Skeletal muscle satellite cell (primary cell): ENCODE measurements at regions not wholly inside any gene's neighbourhood (a gene's known extent, or its start where the extent isn't known, plus 50 kb on each side); places are given as distances from the start of the nearest gene placed in this dataset.
A peak's percentile ranks its signal among the peaks of the same experiment; 100 is the strongest.
"Not testable (repeated sequence)": the region's sequence is repeated elsewhere in the genome, so short reads cannot be mapped to it uniquely, and the experiment has no call there.

Experiments used
- H3K27me3 ChIP-seq: 2 replicates; pipeline ENCODE4 v1.7.0; 2013; ENCODE audit warnings: low read length; ENCODE audit not compliant: control insufficient read depth, insufficient read depth
- H3K36me3 ChIP-seq: 2 replicates; pipeline ENCODE4 v1.7.0; 2013; ENCODE audit warnings: mild to moderate bottlenecking, control low read depth, low read length; ENCODE audit not compliant: insufficient read depth
- H3K4me1 ChIP-seq: 2 replicates; pipeline ENCODE4 v1.7.0; 2013; ENCODE audit warnings: low read length; ENCODE audit not compliant: control insufficient read depth, insufficient read depth
- H3K4me2 ChIP-seq: 2 replicates; pipeline ENCODE4 v1.7.0; 2013; ENCODE audit warnings: mild to moderate bottlenecking, low read length
- H3K4me3 ChIP-seq: 2 replicates; pipeline ENCODE4 v1.7.0; 2013; ENCODE audit warnings: low read length
- H3K9ac ChIP-seq: 2 replicates; pipeline ENCODE4 v1.7.0; 2013; ENCODE audit warnings: mild to moderate bottlenecking, low read depth, low read length, moderate library complexity
- H3K9me3 ChIP-seq: replicated peaks from 2 replicates; pipeline ENCODE4 v1.7.0; 2013; ENCODE audit warnings: mild to moderate bottlenecking, control low read depth, low read length

- peaks cover 18% of the 10 kb centered on the region for H3K27me3 ChIP-seq
- H3K36me3 ChIP-seq = no peaks in the 10 kb centered on the region
- no peak overlapping the region for H3K4me3 ChIP-seq
- peaks cover 8% of the 10 kb centered on the region for H3K4me1 ChIP-seq
- H3K9me3 ChIP-seq = peaks cover 3% of the 10 kb centered on the region
- no peak overlapping the region for H3K4me2 ChIP-seq
- H3K9ac ChIP-seq = no peak overlapping the region
Observed at GRCh38 chr9:124084087-124084486, 72.5 kb downstream of the LHX2 start.

GRCh38 chr9:124087226-124087625 is 75.7 kb downstream of the LHX2 start:
- Histone ChIP-seq H3K27me3 (peaks cover 21% of the 10 kb centered on the region), H3K4me3 (no peak overlapping the region), H3K4me1 (no peaks in the 10 kb centered on the region), H3K4me2 (no peak overlapping the region), H3K9ac (no peak overlapping the region), H3K9me3 (peaks cover 3% of the 10 kb centered on the region), H3K36me3 (no peaks in the 10 kb centered on the region)

- Histone ChIP-seq H3K9me3 (peaks cover 3% of the 10 kb centered on the region), H3K4me3 (no peak overlapping the region), H3K27me3 (peaks cover 21% of the 10 kb centered on the region), H3K9ac (no peak overlapping the region), H3K4me2 (peak overlapping the region; percentile 43), H3K4me1 (no peaks in the 10 kb centered on the region), H3K36me3 (no peaks in the 10 kb centered on the region)
Observed at GRCh38 chr9:124088476-124088837, 76.9 kb downstream of the LHX2 start.

- H3K4me2 ChIP-seq, H3K9ac ChIP-seq, H3K36me3 ChIP-seq, H3K4me1 ChIP-seq, H3K4me3 ChIP-seq, H3K9me3 ChIP-seq: not testable (repeated sequence)
- peaks cover 25% of the 10 kb centered on the region for H3K27me3 ChIP-seq
Observed at GRCh38 chr9:124089631-124090488, 78.3 kb downstream of the LHX2 start.

GRCh38 chr9:124098141-124098905 is 86.8 kb downstream of the LHX2 start:
- no peak overlapping the region for H3K4me3 ChIP-seq
- H3K4me1 ChIP-seq = no peaks in the 10 kb centered on the region
- peaks cover 62% of the 10 kb centered on the region for H3K27me3 ChIP-seq

GRCh38 chr9:124099860-124100259 is 88.3 kb downstream of the LHX2 start:
- no peak overlapping the region for H3K9ac ChIP-seq
- H3K4me1 ChIP-seq = no peaks in the 10 kb centered on the region
- H3K9me3 ChIP-seq = no peaks in the 10 kb centered on the region
- H3K27me3 ChIP-seq = peaks cover 54% of the 10 kb centered on the region
- no peak overlapping the region for H3K4me2 ChIP-seq
- H3K4me3 ChIP-seq = no peak overlapping the region
- H3K36me3 ChIP-seq = no peaks in the 10 kb centered on the region

More at GRCh38 chr9:124098141-124098905, 86.8 kb downstream of the LHX2 start:
- no peaks in the 10 kb centered on the region for H3K9me3 ChIP-seq
- no peak overlapping the region for H3K9ac ChIP-seq
- no peak overlapping the region for H3K4me2 ChIP-seq
- H3K36me3 ChIP-seq = no peaks in the 10 kb centered on the region

GRCh38 chr9:124101215-124101968 is 89.8 kb downstream of the LHX2 start:
- Histone ChIP-seq H3K27me3 (peaks cover 53% of the 10 kb centered on the region), H3K4me2 (no peak overlapping the region), H3K4me3 (no peak overlapping the region), H3K9me3 (no peaks in the 10 kb centered on the region), H3K9ac (no peak overlapping the region), H3K4me1 (no peaks in the 10 kb centered on the region), H3K36me3 (no peaks in the 10 kb centered on the region)

- Histone ChIP-seq H3K9ac (no peak overlapping the region), H3K27me3 (peaks cover 57% of the 10 kb centered on the region), H3K4me3 (no peak overlapping the region), H3K4me2 (no peak overlapping the region), H3K4me1 (no peaks in the 10 kb centered on the region), H3K36me3 (no peaks in the 10 kb centered on the region), H3K9me3 (no peaks in the 10 kb centered on the region)
Observed at GRCh38 chr9:124101969-124102345, 90.4 kb downstream of the LHX2 start.

- Histone ChIP-seq H3K4me2 (no peak overlapping the region), H3K9ac (no peak overlapping the region), H3K36me3 (no peaks in the 10 kb centered on the region), H3K9me3 (no peaks in the 10 kb centered on the region), H3K4me1 (no peaks in the 10 kb centered on the region), H3K4me3 (no peak overlapping the region), H3K27me3 (peaks cover 55% of the 10 kb centered on the region)
Observed at GRCh38 chr9:124102363-124102762, 90.8 kb downstream of the LHX2 start.

- H3K9ac ChIP-seq = no peak overlapping the region
- H3K4me3 ChIP-seq = no peak overlapping the region
- H3K4me2 ChIP-seq = no peak overlapping the region
- no peaks in the 10 kb centered on the region for H3K36me3 ChIP-seq
- peaks cover 52% of the 10 kb centered on the region for H3K27me3 ChIP-seq
- no peaks in the 10 kb centered on the region for H3K9me3 ChIP-seq
- no peaks in the 10 kb centered on the region for H3K4me1 ChIP-seq
Observed at GRCh38 chr9:124105266-124105665, 93.7 kb downstream of the LHX2 start.

GRCh38 chr9:124108216-124108615 is 96.6 kb downstream of the LHX2 start:
- no peak overlapping the region for H3K4me3 ChIP-seq
- no peak overlapping the region for H3K9ac ChIP-seq
- H3K4me1 ChIP-seq = no peaks in the 10 kb centered on the region
- peaks cover 29% of the 10 kb centered on the region for H3K27me3 ChIP-seq
- no peak overlapping the region for H3K4me2 ChIP-seq
- no peaks in the 10 kb centered on the region for H3K9me3 ChIP-seq
- H3K36me3 ChIP-seq = no peaks in the 10 kb centered on the region
